Cardiac fibroblast (primary cell): ENCODE measurements at regions not wholly inside any gene's neighbourhood (a gene's known extent, or its start where the extent isn't known, plus 50 kb on each side); places are given as distances from the start of the nearest gene placed in this dataset.
A peak's percentile ranks its signal among the peaks of the same experiment; 100 is the strongest.

ENCODE experiments used
- DNase-seq, 2 donors: peaks; one replicate each; pipeline versions ENCODE4 v3.0.0 to v3.0.0-alpha.2; 2010; ENCODE audit warnings: low read depth in 2 of 2
- H3K4me3 ChIP-seq, 2 donors: replicated peaks in 1 of 2; 1 replicate in 1 of 2; 2 replicates in 1 of 2; pipeline ENCODE4 v1.5.1; 2011; ENCODE audit warnings: low read depth in 2 of 2, low read length in 2 of 2, mild to moderate bottlenecking in 2 of 2, moderate library complexity in 1 of 2
- TF ChIP-seq, protein P1 (sequence below): IDR thresholded peaks from one replicate; pipeline ENCODE4 v1.5.1; 2011; ENCODE audit warnings: low read depth, mild to moderate bottlenecking, low read length, inconsistent platforms

- no peak for DNase-seq
- TF ChIP-seq, protein P1, sequence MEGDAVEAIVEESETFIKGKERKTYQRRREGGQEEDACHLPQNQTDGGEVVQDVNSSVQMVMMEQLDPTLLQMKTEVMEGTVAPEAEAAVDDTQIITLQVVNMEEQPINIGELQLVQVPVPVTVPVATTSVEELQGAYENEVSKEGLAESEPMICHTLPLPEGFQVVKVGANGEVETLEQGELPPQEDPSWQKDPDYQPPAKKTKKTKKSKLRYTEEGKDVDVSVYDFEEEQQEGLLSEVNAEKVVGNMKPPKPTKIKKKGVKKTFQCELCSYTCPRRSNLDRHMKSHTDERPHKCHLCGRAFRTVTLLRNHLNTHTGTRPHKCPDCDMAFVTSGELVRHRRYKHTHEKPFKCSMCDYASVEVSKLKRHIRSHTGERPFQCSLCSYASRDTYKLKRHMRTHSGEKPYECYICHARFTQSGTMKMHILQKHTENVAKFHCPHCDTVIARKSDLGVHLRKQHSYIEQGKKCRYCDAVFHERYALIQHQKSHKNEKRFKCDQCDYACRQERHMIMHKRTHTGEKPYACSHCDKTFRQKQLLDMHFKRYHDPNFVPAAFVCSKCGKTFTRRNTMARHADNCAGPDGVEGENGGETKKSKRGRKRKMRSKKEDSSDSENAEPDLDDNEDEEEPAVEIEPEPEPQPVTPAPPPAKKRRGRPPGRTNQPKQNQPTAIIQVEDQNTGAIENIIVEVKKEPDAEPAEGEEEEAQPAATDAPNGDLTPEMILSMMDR, result no peak
- H3K4me3 ChIP-seq, result no peak overlapping the region
Measured at GRCh38 chr10:27392606-27393005, 111.5 kb upstream of the RAB18 start.

GRCh38 chr10:27391916-27392315 is 112.2 kb upstream of the RAB18 start:
- TF ChIP-seq, protein P1, result no peak
- no peak for DNase-seq
- H3K4me3 ChIP-seq, result no peak overlapping the region

DNA sequence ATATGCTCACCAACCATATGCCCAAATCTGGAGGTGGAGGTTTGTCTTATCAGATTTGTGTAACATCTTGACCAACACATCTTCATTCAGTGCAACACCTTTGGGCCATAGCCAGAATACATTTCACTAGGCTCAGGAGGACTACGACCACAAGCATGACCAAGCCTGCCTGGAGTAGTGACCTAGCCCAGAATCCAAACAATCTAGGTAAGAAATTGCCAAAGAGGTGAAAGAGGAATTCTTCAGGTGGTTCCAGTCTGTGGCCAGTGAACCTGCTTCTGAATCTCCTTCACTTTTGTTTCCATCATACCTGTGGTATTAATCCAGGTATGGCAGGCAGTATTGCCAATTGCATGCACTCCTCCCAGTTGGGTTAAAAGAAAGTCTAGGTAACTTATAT is 112.8 kb upstream of the RAB18 start:
- no peak for DNase-seq
- H3K4me3 ChIP-seq, result no peak overlapping the region
- TF ChIP-seq, protein P1, result no peak

- DNase-seq, result no peak
- H3K4me3 ChIP-seq, result no peak overlapping the region
- TF ChIP-seq, protein P1, result no peak
Measured at GRCh38 chr10:27390681-27391080, 113.4 kb upstream of the RAB18 start.

DNA sequence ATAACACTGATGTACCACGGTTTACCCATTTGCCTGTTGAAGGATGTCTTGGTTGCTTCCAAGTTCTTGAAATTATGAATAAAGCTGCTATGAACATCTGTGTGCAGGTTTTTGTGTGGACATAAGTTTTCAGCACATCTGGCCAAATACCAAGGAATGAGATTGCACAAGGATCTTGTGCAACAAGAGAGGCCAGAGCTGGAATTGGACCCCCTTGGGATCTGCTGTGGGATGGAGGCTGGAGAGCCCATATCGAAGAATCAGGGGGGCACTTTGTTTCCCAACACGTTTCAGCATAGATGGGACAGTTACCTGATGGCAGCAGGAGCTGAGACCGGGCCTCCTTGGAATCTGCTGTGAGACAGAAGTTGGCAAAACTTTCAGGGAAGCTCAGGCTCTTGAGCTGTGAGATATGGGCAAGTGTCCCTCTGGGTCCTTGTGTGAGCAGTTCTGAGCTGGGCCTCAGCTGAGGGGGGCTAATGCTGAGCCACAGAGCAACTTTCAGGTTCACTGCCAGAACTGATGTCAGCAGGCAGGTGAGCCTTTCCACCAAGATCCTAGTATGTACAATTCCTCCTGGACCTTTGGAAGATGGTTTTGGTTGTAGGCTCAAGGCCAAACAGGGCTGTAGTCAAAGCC is 115.2 kb upstream of the RAB18 start:
- DNase-seq, result peak; percentile 20 to 57
- H3K4me3 ChIP-seq, result no peak overlapping the region
- TF ChIP-seq, protein P1, result no peak

GRCh38 chr10:27383595-27384542 is 120.2 kb upstream of the RAB18 start:
- TF ChIP-seq, protein P1, result no peak
- no peak overlapping the region for H3K4me3 ChIP-seq
- no peak for DNase-seq
